ENCODE measurements at regions not wholly inside any gene's neighbourhood (a gene's known extent, or its start where the extent isn't known, plus 50 kb on each side); places are given as distances from the start of the nearest gene placed in this dataset.

- TF ChIP-seq, protein P1, sequence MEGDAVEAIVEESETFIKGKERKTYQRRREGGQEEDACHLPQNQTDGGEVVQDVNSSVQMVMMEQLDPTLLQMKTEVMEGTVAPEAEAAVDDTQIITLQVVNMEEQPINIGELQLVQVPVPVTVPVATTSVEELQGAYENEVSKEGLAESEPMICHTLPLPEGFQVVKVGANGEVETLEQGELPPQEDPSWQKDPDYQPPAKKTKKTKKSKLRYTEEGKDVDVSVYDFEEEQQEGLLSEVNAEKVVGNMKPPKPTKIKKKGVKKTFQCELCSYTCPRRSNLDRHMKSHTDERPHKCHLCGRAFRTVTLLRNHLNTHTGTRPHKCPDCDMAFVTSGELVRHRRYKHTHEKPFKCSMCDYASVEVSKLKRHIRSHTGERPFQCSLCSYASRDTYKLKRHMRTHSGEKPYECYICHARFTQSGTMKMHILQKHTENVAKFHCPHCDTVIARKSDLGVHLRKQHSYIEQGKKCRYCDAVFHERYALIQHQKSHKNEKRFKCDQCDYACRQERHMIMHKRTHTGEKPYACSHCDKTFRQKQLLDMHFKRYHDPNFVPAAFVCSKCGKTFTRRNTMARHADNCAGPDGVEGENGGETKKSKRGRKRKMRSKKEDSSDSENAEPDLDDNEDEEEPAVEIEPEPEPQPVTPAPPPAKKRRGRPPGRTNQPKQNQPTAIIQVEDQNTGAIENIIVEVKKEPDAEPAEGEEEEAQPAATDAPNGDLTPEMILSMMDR (IDR thresholded peaks at IDR 0.05), result no peak
- TF ChIP-seq POLR2A (IDR thresholded peaks at IDR 0.05), result no peak
These were observed 207.3 kb upstream of the MAGEB2 start for GRCh38 chrX:30008031-30008430.

Measured in esophagus squamous epithelium (tissue), 4 donors.